Osteoblast (primary cell): ENCODE measurements at regions not wholly inside any gene's neighbourhood (a gene's known extent, or its start where the extent isn't known, plus 50 kb on each side); places are given as distances from the start of the nearest gene placed in this dataset.

Experiments used
- DNase-seq: peaks from one replicate; pipeline ENCODE4 v3.0.0; 2011; ENCODE audit warnings: low spot score, mixed read lengths; ENCODE audit not compliant: insufficient read length; ENCODE audit errors: missing footprints
- H2AFZ ChIP-seq: 2 replicates; pipeline ENCODE4 v1.6.0; 2011; ENCODE audit warnings: mild to moderate bottlenecking, low read length
- H3K27ac ChIP-seq: 2 replicates; pipeline ENCODE4 v1.5.1; 2011; ENCODE audit warnings: mild to moderate bottlenecking, low read depth, low read length, moderate library complexity
- H3K27me3 ChIP-seq: 2 replicates; pipeline ENCODE4 v1.6.0; 2012; ENCODE audit warnings: mild to moderate bottlenecking, control low read depth, inconsistent platforms, low read length, moderate library complexity; ENCODE audit not compliant: insufficient read depth
- H3K36me3 ChIP-seq: 2 replicates; pipeline ENCODE4 v1.5.1; 2011; ENCODE audit warnings: mild to moderate bottlenecking, low read length, control low read depth, moderate library complexity; ENCODE audit not compliant: insufficient read depth
- H3K4me1 ChIP-seq: 2 replicates; pipeline ENCODE4 v1.5.1; 2011; ENCODE audit warnings: mild to moderate bottlenecking, low read length, control low read depth, moderate library complexity; ENCODE audit not compliant: insufficient read depth
- H3K4me2 ChIP-seq: 2 replicates; pipeline ENCODE4 v1.6.0; 2011; ENCODE audit warnings: mild to moderate bottlenecking, low read length; ENCODE audit not compliant: insufficient read depth
- H3K4me3 ChIP-seq: fragments of 200-600 bp; sonication (generic); 3 replicates; pipeline ENCODE4 v1.5.1; 2012; ENCODE audit warnings: mild to moderate bottlenecking, low read length, inconsistent platforms; ENCODE audit not compliant: insufficient read depth
- H3K79me2 ChIP-seq: 2 replicates; pipeline ENCODE4 v1.6.0; 2012; ENCODE audit warnings: mild to moderate bottlenecking, low read length, control low read depth, inconsistent platforms; ENCODE audit not compliant: insufficient read depth
- H3K9me3 ChIP-seq: 2 replicates; pipeline ENCODE4 v1.5.1; 2011; ENCODE audit warnings: low read depth, low read length, control low read depth
- H4K20me1 ChIP-seq: 2 replicates; pipeline ENCODE4 v1.6.0; 2012; ENCODE audit warnings: mild to moderate bottlenecking, low read length, control low read depth; ENCODE audit not compliant: insufficient read depth
- CTCF ChIP-seq: IDR thresholded peaks from 2 replicates; pipeline ENCODE4 v1.5.1; 2011; ENCODE audit warnings: mild to moderate bottlenecking, low read depth, low read length, moderate library complexity; ENCODE audit errors: extremely low read depth

DNA sequence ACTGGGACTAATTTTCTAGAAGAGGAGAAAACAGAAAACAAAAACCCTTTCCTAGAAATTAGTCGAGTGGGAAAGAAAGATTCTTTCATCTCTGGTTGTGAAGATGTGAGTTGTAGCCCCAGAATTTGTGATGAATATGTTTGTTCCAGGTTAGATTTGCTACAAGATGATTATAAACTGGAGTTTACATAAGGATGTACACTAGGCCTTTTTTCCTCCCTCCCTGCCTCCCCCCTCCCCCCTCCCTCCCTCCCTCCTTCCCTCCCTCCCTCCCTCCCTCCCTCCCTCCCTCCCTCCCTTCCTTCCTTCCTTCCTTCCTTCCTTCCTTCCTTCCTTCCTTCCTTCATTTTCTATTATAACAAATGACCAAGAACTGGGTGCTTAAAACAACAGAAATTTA is 1502.0 kb downstream of the SI start:
- H3K27me3 ChIP-seq, result no peaks in the 10 kb centered on the region
- no peaks in the 10 kb centered on the region for H3K4me1 ChIP-seq
- no peak overlapping the region for H3K27ac ChIP-seq
- H3K4me3 ChIP-seq, result no peak overlapping the region
- no peaks in the 10 kb centered on the region for H3K79me2 ChIP-seq
- H3K36me3 ChIP-seq, result no peaks in the 10 kb centered on the region
- no peak overlapping the region for H2AFZ ChIP-seq
- DNase-seq, result no peak
- TF ChIP-seq CTCF, result no peak
- no peak overlapping the region for H3K4me2 ChIP-seq
- no peaks in the 10 kb centered on the region for H4K20me1 ChIP-seq
- peaks cover 5% of the 10 kb centered on the region for H3K9me3 ChIP-seq

DNA sequence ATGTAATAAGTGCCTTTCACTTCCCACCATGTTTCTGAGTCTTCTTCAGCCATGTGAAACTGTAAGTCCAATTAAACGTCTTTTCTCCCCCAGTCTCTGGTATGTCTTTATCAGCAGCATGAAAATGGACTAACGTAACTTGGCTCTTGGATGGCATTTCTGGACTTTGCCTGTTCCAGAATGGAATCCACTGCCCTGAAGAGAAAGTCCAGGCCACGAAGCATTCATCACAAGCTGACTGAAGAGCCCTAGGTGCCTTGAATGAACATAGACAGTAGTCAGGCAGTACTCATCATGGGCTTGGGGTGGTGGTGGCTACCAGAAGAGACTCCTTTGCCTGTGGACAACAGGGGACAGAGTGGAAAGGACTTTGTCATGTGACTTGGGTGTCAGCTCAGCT is 1505.0 kb downstream of the SI start:
- H3K36me3 ChIP-seq, result no peaks in the 10 kb centered on the region
- DNase-seq, result no peak
- TF ChIP-seq CTCF, result no peak
- H3K9me3 ChIP-seq, result peaks cover 5% of the 10 kb centered on the region
- H3K27ac ChIP-seq, result no peak overlapping the region
- no peaks in the 10 kb centered on the region for H3K4me1 ChIP-seq
- no peaks in the 10 kb centered on the region for H4K20me1 ChIP-seq
- H2AFZ ChIP-seq, result no peak overlapping the region
- H3K27me3 ChIP-seq, result no peaks in the 10 kb centered on the region
- H3K79me2 ChIP-seq, result no peaks in the 10 kb centered on the region
- H3K4me3 ChIP-seq, result no peak overlapping the region
- no peak overlapping the region for H3K4me2 ChIP-seq

- Histone ChIP-seq H4K20me1 (no peaks in the 10 kb centered on the region), H3K4me2 (no peak overlapping the region), H3K4me3 (no peak overlapping the region), H3K4me1 (no peaks in the 10 kb centered on the region), H3K36me3 (no peaks in the 10 kb centered on the region), H2AFZ (no peak overlapping the region), H3K79me2 (no peaks in the 10 kb centered on the region), H3K27ac (no peak overlapping the region), H3K9me3 (peaks cover 5% of the 10 kb centered on the region), H3K27me3 (no peaks in the 10 kb centered on the region)
- DNase-seq, result no peak
- TF ChIP-seq CTCF, result no peak
Observed at GRCh38 chr3:163572856-163573255, 1505.4 kb downstream of the SI start.

DNA sequence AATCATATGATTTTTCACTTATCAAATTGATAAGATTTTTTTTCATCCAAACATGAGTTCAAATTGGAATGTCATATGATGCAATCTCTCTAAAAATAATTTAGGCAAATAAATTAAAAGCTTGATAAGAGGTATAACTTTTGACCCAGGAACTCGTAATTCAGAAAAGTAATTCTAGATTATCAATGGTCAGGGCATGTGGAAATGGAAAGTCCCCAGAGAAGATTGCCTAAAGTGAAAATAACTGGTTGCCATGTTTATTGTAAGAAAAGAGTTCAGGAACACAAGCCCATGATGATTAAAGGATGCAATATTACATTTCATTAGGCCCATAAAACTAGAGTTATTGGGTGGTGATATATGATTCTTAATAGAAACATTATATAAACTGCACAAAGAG is 1514.8 kb downstream of the SI start:
- Histone ChIP-seq H3K4me1 (no peaks in the 10 kb centered on the region), H3K36me3 (no peaks in the 10 kb centered on the region), H2AFZ (no peak overlapping the region), H4K20me1 (no peaks in the 10 kb centered on the region), H3K79me2 (no peaks in the 10 kb centered on the region), H3K27me3 (no peaks in the 10 kb centered on the region), H3K4me3 (no peak overlapping the region), H3K9me3 (no peaks in the 10 kb centered on the region), H3K27ac (no peak overlapping the region), H3K4me2 (no peak overlapping the region)
- TF ChIP-seq CTCF, result no peak
- no peak for DNase-seq
